NCI-H345 treated with DMSO at 0.1 percent for 48 hours (cell line): ENCODE measurements at regions not wholly inside any gene's neighbourhood (a gene's known extent, or its start where the extent isn't known, plus 50 kb on each side); places are given as distances from the start of the nearest gene placed in this dataset.
"Not testable (repeated sequence)": the region's sequence is repeated elsewhere in the genome, so short reads cannot be mapped to it uniquely, and the experiment has no call there.

Experiments
- DNase-seq: peaks from one replicate; lab custom pipeline; 2025; ENCODE audit not compliant: unreplicated experiment; lab: John Stamatoyannopoulos, UW

DNA sequence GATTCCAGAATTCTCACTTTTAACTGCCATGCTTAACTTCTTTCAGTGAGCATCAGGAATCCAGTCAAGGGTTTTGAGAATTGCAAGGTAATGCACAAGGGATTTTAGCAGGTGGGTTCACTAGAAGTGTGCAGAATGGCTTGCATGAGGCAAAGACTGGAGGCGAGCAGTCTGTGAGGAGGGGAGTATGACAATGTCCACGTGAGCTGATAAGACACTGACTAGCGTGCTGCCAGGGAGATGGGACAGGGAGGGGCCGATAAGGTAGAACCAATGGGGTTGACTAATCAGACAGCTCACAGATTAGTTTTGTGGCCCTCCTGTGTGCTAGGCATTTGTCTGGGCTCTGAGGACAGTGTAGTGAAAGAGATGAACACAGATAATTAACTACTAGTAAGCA is 102.0 kb upstream of the DAZL start:
- DNase-seq = no peak

DNA sequence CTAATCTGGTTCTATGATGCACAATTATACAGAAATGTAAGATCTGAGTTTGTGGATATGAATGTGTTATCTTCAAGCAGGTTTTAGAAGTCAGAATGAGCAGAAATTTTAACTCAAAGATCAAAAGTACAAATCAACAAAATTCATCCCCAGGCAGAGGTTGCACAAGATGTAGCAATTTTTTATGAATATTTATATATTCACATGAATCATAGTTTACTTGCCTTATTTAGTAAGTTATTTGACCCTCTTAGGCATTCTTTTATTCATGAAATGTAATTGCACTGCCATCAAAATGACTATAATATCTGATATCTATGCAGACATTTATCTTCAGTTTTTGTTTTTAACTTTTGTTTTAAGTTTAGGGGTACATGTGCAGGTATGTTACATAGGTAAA is 103.1 kb upstream of the DAZL start:
- no peak for DNase-seq

DNA sequence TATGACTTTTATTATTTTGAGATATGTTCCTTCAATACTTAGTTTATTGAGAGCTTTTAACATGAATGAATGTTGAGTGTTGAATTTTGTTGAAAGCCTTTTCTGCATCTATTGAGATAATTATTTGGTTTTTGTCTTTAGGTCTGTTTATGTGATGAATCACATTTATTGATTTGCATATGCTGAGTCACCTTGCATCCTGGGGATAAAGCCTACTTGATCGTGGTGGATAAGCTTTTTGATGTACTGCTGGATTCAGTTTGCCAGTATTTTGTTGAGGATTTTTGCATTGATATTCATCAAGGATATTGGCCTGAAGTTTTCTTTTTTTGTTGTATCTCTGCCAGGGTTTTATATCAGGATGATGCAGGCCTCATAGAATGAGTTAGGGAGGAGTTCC is 106.5 kb upstream of the DAZL start:
- DNase-seq = not testable (repeated sequence)

DNA sequence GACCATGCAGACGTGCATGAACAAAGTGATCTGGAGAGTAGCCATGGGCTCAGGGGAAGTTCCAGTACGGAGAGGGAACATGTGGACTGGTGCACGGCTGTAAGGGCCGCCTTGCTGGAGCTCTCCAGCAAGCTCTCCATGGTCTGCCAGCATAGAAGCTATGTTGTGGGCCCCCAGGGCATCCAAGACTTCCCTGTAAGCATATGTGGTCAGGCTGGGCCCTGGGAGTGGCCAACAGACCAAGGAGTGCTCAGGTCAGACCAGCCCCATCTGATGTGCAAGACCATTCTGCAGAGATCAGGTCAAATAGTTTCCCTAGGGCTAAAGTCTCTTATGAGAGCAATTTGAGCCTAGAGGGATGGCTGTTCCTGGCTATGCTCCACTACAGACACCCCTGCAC is 110.1 kb upstream of the DAZL start:
- DNase-seq = no peak

DNA sequence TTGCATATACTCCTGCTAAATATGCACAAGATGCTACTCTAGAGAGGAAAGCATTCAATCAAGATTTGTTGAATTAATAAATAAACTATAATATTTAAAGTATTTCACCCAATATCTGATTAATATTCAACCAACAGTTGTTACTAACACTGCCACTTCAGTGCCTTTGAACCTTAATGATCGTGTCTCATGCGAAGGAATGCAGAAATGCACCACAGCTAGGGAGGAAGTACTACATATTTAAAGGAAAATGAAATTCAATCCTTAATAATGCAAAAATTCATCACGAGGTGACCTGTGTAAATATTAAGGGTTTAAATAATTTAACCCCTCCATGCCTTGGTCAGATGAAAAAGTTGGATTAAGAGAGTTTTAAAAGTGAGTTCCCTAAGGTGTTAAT is 114.2 kb upstream of the DAZL start:
- DNase-seq = no peak

DNA sequence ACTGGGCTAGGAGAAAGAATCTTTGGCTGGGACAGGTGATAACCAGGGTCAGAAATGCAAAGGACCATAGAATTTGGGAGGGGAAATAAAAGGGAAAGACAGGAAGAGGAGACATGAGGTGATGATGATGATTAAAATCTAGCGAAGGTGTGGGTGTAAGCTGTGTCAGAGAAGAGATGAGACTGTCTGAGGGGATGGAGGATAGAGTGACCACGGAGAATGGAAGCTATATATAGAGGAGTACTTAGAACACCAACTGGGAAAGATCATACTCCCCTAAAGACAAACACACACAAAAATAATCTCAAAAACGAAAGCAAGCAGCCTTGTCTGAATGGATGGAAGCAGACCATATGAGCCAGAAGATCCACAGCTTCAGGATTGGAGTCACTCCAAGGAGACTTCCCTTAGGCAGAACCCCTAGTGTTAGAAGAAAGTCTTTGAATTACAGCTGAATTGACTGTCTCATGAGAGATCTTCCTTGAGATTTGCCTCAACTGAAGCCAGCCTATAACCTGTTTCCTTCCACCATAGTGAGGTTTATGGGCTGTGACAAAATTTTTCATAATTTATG is 115.2 kb upstream of the DAZL start:
- no peak for DNase-seq

DNA sequence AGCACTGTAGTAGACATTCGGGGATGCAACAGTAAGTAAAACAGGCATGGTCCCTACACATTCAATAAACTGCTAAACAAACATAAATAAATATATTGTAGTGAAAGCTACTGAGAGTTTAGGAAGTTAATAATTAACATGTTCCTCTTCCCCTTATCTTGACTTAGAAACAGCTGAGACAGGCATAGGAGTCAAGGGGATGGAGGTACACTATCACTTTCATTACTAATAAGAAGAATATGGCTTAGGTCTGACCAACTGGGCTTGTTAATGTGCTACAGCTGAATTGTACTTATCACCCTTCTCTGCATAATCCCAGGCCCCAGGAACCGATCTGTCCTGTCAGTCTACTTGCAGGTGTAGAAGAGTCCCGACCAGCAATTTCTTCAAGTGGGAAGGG is 116.3 kb upstream of the DAZL start:
- no peak for DNase-seq

DNA sequence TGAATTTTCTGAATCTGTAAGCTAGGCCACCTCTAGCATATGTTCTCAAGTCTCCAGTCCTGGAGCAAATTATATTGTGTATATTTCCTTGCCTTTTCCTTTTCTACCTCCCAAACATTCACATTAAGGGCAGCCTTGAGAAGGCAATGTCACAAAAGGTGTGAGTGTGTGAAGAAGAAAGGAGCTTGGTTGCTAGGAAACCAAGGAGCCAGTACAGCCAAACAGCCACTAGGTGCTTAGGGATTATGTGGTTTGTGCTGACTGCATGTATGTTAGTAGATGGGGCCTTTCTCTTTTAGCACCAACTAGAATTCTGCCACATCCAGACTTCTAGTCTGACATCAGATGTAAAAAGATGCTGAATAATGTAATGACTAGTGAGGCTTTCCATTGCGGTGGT is 118.8 kb upstream of the DAZL start:
- no peak for DNase-seq

DNA sequence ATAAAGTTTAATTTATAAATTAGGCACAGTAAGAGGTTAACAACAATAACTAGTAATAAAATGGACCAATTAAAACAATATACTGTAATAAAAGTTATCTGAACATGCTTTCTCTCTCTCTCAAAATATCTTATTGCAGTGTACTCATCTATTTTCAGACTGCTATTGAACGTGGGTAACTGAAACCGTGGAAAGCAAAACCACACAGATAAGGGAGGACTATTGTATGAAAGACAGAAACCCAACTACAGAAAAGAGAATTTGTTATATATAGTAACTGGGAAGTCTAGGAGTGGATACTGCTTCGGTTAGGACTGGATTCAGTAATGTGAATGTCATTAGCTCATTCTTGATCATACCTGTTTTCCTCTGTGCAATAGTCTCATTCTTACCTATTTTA is 119.3 kb upstream of the DAZL start:
- no peak for DNase-seq

DNA sequence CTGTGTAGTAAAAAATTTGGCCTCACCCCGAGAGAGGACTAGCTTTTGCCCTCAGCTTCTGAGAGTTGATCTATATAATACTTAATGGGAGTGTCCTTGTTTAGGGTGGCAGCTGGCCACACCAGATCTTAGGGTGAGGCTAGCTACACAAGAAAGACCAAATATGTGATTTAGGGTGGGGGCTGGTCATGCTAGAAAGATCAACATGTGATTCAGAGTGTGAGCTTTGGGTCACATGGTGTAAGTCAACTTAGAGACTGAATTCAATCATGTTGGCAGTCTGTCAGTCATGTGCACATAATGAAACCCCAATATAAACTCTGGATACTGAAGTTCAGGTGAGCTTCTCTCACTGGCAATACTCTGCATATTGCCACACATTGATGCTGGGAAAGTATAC is 120.7 kb upstream of the DAZL start:
- no peak for DNase-seq

DNA sequence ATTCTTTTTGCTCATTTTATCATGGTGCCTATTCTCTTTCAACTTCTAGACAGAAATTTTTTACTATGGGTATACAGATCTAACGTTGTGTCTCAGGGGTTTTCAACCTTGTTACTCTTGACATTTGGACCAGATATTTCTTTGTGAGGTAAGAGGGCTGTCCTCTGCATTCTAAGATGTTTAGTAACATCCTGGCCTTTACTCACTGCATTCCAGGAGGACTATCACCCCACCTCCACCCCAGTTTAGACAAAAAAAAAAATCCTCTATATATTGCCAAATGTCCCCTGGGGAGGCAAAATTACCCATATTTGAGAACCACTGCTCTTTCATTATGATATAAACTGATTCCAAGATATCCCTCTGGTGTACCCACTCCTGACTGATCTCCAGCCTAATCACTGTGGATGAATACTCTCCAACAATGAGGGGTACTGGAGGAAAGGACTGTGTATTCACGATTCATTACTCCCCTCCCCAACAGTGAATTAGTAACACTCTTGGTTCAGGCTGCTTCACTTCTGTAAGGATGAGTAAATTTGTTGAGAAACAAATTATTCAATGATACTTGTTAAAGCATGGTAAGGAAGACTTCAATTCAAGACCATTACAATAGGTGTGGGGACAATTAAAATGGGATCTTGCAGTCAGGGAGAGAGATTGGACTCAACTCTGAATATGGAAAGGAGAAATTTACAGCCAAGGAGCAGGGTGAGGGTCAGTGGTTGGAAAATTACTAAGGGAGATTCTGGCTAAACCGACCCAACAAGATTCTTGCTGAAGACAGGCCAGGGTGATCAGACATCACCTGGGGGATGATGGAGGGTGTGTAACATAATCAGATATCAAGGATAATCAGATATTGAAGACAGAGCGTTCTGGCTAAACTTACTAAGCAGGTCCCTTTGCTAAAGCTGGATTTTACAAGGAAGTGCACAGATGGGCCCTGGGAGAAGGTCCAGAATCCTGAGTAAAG is 123.8 kb upstream of the DAZL start:
- no peak for DNase-seq

DNA sequence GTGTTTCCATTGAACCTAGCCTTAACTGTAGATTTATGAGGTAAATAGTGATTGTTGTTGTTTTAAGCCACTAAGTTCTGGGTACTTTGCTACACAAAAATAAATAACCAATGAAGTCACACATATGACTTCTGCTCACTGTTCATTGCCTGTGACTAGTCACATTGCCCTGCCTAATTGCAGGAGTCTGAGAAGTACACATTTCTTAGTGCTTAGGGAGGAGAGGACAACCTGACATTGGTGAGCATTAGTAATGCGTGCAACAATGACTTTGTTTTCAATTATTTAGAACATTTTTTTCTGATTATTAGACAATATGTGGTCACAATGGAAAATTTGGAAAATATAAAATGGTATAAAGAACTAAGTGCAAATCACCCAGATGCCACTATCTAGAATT is 133.2 kb upstream of the DAZL start:
- no peak for DNase-seq

DNA sequence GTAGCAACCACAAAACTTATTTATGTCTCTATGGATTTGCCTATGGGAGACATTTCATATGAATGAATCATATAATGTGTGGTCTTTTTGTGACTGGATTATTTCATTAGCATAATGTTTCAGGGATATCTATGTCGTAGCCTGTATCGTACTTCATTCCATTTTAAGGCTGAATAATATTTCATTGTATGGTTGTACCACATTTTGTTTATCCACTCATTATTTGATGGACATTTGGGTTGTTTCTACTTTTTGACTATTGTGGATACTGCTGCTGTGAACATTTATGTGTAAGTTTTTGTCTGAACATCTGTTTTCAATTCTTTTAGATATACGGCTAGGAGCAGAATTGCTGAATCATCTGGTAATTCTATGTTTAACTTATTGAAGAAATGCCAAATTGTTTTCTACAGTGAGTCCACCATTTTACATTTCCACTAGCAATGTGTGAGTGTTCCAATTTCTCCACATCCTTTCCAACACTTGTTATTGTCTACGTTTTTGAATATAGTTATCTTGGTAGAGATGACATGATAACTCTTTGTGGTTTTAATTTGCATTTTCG is 134.4 kb upstream of the DAZL start:
- DNase-seq = no peak

DNA sequence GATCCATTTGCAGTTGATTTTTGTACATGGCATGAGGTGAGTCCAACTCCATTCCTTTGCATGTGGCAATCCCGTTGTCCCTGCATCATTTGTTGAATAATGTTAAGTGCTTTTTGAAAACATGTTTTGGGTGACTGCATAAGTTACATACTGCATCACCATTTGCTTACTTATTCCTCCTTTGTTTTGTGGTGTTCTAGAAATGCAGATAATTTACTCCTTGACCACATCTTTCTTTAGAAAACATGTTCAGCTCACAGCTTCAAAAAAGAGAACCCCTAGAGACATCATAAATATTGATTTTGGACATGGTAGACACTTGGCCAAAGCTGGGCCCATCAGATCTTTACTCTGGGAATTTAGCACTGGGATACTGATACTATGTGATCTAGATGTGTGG is 135.3 kb upstream of the DAZL start:
- no peak for DNase-seq

DNA sequence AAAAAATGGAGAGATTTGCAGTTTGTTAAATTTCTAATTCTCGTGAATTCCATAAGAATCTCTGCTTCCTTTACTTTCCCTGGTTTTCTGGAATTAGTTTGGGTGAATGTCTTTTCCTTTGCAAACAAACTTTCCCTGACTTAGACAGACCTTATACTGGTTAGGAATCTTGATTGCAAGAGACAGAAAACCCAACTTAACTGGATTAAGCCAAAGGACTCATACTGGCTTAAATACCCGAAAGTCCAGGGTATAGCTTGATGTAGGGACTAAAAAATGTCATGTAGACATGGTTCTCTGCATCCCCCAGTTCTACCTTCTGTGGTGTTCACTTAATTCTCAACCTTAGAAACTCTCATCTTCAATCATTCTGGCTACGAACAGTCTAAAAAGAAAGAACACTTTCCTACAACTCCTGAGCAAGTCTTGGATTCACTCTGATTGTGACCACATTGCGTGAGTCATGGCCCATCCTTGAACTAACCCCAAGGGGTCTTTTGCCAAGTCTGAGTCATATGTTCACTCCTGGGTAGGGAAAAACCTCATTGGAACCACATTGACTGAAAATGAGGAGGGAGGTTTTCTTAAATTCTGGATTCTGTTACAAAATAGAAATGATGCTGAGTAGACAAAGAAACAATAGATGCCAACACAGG is 136.0 kb upstream of the DAZL start:
- no peak for DNase-seq

DNA sequence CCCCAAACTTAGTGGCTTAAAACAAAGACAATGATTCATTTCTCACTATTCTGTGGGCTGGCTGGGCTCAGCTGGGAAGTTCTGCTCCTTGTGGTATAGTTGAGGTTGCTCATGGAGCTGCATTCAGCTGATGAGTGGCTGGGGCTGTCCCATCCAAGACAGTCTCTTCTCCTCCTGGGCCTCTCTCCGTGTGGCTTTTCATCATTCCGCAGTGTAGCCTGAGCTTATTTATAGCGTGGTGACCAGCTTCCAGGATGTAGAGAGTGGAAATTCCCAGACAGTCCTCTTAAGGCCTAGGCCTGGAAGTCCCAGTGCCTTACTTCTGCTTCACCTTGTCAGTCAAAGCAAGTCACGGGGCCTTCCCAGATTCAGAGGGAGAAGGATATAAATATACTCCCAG is 136.7 kb upstream of the DAZL start:
- no peak for DNase-seq

DNA sequence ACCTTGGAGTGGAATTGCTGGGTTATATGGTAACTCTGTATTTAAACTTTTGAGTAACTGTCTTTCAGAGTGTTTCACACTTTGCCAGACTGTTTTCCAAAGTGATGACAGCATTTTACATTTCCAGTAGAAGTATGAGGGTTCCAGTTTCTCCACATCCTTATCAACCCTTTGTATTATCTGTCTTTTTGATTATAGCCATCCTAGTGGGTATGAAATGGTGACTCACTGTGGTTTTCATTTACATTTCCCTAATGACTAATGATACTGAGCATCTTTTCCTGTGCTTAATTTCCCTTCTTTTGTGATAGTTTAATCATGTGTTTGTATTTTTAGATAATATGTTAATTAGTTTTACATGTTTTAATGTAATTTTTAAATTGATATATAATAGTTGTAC is 138.1 kb upstream of the DAZL start:
- no peak for DNase-seq

DNA sequence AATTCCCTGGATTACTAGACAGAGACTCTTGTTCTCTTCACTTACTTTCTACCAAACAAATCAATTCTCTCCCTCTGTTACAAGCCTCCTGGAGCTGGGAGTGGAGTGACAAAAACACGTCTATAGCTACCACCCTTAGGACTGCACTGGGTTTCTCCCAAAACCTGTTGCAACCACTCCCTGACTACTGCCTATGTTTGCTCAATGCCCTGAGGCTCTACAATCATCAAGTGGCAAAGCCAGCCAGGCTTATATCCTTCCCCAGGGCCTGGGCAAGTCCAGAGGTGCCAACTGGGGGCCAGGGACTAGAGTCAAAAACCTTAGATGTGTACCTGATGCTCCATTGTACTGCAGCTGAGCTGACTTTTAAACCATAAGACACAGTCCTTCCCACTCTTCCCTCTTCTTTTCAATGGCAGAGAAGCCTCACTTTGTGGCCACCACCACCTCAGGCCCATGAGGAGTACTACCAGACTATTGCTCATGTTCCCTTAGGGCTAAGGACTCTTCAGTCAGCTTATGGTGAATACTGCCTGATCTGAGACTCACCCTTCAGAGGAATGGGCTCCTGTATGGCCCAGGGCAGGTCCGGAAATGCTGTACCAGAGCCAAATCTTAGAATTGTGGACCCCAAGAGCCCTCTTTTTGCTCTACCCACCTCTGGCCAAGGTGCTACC is 125.4 kb upstream of the PLCL2 start:
- DNase-seq = no peak

DNA sequence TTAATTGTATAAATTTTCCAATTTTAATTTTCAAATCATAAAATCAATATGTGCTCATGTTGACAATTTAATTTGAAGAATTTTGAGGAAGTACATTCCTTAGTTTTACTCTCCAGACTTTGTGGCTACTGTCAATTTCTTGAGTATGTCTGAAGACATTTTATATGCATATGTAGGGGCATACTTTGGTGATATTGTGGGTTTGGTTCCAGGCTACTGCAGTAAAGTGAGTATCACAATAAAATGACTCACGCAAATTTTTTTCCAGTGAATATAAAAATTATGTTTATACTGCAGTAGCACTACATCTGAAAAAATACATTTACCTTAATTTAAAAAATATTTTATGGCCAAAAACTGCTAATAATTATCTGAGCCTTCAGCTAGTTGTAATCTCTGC is 123.2 kb upstream of the PLCL2 start:
- DNase-seq = no peak

DNA sequence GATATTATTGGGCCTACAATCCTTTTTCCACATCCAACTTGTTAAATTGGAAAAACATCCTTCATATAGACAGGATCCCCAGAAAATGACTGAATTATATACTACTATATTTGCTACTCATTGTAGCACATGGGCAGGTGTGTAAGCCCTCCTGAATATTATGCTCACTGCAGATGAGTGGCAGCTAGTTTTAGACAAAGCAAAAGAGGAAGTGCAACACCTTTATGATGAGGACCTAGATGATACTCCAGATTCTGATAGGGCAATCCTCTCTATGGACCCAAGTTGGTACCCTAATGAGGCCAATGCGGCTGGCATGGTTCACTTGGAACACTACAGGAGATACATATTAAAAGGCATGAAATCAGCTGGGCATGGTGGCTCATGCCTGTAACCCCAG is 119.1 kb upstream of the PLCL2 start:
- no peak for DNase-seq

DNA sequence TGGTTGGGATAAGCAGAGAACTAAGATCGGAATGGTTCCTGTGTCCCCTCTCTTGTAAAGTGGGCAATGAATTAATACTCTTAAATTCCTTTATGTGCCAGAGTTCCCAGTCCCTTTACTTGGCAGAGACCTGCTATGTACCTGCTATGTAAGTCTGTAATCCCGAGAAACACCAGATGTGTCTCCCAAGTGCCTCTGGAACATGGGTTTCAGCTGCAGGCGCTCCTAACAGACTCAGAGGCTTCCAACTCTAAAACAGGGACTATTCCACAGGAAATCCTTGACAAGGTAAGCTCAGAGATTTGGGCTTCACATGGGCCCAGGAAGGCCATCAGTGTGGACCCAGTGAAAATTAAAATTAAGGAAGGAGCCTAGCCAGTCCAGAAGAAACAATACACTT is 117.7 kb upstream of the PLCL2 start:
- DNase-seq = no peak
